Middle frontal gyrus (tissue), 1 donor: ENCODE measurements at regions not wholly inside any gene's neighbourhood (a gene's known extent, or its start where the extent isn't known, plus 50 kb on each side); places are given as distances from the start of the nearest gene placed in this dataset.

Experiments
- DNase-seq: peaks from one replicate; pipeline ENCODE4 v3.0.0-alpha.2; 2015; ENCODE audit warnings: low spot score; ENCODE audit errors: extremely low spot score

DNA sequence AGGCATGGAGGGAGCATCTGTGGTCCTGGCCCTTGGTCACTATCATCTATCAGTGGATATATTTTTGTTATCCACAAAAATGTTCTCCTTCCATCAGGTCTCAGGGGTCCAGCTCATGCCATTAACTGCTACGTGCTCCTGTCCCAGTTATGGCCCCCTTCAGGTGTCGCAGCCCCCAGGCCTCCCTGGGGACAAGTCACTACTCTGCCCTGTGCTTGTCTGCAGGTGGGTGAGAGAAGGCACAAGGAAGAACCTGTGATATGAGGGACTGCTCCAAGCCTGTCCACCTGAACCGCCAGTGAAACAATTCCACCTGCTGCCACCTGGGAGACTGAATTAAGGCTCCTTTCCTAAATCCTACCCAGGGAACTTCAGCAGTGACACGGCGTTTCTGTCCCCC, 229.6 kb upstream of the ID2 start:
- no peak for DNase-seq

DNA sequence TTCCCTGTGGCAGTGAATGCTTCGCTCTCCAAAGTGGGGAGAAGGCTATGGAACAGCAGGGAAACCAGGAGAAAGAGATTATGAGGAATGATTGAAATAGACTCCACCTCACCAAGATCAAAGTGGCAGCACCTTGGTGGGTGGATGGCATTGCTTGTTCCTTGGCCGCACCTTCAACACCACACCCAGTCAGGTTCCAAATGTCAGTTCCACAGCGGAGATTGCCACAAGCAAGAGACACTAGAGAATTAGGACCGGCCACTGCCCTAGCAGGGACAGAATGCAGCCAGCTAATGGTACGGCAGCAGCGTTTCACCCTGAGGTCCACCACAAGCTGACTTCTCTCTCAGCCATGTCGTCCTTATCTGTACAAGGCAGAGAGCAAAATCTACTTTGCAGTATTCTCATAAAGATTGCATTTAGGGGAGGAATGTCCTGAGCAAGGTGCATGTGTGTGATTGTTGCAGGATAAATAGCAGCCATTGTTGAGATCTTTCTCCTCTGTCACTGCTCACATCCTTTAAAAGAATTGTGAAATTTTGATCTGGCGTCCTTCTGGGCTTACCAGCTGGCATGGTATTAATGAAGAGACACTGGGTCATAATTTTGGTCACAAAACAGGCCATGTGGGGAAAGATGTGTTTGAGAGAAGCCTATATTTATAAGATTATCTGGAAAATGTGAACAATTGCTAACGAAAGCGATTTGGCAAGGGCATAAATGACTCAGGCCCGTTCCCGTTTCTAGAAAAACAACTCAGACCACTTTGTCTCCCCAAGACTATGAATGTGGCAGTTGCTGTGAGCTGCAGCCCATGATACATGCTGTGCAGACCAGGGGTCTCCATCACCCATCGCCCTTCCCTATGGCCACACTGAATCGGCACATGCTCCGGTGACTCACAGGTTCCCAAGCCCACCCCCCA, 228.6 kb upstream of the ID2 start:
- no peak for DNase-seq

DNA sequence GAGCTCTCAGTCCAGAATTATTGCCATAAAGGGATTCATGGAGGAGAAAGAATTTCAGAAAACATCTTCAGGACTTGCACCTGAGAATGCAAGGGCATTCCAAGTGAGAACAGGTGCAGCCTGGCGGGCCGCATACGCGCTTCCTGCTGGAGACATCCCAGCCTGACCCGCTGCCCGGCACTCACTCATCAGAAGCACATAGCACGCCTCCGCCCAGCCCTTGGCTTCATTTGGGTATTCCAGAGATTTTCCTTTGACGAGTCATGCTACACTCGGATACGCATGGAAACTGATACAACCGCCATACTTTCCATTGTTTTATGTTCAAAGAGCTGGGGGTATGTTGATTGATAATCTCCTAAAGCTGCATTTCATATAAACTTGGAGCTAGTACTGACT, 228.0 kb upstream of the ID2 start:
- no peak for DNase-seq

DNA sequence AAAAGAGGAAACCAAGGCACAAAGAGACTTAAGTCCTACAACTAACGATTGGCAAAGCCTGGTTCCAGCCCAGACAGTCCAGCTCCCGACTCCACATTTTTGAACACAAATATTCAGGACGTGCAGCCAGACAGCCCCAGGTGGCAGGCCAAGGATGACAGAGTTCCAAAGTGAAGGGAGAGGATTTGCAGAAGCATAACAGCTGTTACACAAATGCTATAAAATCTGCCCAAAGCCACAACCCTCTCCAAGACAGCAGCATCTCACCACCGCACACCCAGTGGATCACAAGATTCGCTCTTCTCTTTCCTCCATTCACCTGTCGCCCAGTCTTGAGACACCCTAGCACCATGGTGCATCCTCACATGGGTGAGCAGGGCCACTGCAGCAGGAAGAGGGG, 227.1 kb upstream of the ID2 start:
- DNase-seq: no peak

DNA sequence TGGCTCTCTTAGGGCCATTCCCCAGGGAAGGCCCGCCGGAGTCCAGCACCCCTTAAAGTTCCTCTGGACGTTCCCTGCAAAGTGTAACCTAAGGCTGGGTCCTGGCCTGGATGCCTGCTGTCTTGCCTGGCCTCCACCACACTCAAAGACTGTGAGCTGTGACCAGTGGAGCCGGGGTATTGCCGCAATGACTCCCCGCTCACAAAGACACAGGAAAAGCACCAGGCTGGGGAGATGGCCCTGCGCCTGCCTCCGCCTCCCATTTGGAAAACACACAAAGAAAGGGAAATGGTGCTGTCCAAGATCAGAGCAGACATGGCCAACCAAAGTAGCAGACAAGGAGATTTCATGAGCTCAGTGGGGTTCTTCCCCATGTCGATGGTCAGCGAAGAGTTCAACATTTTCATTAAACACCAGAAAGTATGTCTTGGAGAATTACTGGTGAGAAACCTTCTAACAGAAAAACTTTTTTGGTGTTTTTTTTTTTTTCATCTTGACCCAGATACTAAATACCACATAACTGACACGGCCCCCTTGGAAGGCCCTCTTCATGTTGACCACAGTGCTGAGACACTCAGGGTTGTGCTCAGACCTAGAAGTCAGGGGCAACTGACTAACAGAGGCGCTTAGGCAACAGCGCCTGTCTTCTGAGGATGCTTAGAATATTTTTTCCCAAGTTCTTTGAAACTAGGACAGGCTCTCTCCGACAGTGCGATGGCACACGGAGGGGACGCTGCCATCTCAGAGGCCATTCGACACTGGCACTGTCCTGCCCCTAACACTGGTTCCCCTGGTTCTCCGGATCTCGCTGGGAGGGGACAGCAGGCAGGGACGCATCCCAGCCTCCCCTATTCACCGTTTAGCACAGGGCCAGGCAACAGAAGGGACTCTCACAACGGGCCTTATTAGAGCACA, 226.4 kb upstream of the ID2 start:
- DNase-seq: no peak

DNA sequence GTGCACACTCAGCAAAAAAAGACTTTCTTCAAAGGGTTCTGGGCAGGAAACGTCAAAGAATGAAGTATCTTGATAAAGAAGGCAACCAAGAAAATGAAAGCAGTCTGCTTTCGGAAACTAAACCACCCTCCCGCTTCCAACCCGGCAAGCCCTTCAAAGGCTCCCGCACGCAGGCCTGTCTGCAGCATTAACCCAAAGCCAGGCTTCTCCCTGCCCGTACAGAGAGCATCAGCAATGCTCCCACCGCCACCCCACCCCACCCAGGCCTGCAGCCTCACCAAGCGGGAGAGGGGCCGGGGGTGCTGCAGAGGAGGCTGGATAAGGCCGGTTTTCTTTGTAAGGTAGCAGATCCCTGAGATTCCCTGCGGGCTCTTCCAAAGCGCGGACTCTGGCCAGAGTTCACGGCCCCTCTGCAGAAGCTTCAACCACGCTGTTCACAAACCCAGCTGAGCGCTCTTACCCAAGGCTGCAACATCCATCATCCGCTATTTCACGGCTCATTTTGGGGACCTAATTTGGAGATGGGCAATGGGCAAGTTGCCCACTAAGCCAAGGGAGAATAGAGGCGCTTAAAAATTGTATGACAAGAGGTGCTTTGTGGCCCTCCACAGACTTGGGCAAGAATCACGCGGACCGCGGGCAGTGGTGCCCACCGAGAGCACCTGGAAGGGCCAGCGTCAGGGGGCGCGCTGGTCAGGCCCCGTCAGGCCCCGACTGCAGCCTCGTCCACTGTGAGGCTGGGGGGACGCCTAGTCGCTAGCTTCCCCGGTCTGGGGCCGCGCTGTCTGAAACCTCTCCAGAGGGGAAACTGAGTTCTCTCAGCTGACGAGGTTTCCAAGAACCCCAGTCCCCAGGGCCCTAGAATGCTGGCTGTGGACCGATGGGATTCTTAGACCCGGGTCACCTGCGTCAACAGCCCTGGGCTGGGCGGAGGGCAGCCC, 225.4 kb upstream of the ID2 start:
- DNase-seq: no peak

DNA sequence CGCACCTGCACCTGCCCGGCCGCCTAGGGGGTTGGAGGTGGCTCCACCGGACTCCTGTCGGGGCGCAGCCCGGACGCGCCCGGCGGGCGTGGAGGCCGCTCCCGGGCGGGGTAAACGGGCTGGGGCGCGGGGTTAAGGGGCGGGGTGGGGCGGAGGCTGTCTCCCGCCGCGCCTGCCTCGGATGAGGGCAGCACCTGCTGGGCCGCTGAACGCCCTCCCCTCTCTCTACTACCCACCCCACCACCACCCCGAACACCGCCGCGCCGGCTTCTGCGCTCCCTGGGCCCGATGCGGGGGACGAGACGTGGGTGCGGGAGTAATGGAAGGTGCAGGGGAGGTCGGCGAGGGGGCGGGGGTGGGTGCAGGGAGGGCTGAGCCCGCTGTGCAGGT, 224.8 kb upstream of the ID2 start:
- DNase-seq: no peak

DNA sequence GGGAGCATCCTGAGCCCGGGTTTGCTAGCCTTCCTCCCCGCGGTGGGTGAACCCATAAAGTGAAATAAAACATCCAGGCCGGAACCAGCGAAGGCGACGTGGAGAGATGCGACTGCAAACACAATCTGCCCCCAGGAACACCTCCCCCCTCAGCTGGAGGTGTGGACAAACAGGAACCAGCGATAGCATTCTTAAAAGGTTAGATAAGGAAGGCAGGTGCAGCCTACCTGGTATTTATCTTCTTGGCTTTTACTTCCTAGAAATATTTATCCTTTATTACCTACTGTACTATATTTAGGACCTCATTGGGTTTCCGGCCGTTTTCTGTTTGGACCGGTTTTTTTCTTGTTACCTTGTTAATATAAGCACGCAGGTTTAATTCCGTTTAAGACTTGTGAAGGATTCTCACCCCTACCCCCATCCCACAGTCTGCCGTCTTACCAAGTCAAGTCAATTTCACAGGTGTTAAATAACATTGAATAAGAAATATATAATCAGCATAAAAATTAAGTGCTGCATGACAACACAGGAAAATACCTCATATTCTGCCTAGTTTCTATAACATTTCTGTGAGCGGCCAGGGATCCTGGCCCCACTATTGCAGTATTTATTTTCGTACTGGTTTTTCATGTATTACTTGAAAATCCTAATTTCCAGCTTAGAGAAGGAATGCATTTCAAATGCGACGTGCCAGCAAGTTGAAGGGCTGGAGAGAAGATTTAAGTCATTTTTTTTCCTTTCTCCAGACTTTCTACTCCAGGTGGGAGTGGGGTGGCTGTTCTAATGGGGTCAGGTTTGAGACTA, 224.0 kb upstream of the ID2 start:
- DNase-seq: no peak

DNA sequence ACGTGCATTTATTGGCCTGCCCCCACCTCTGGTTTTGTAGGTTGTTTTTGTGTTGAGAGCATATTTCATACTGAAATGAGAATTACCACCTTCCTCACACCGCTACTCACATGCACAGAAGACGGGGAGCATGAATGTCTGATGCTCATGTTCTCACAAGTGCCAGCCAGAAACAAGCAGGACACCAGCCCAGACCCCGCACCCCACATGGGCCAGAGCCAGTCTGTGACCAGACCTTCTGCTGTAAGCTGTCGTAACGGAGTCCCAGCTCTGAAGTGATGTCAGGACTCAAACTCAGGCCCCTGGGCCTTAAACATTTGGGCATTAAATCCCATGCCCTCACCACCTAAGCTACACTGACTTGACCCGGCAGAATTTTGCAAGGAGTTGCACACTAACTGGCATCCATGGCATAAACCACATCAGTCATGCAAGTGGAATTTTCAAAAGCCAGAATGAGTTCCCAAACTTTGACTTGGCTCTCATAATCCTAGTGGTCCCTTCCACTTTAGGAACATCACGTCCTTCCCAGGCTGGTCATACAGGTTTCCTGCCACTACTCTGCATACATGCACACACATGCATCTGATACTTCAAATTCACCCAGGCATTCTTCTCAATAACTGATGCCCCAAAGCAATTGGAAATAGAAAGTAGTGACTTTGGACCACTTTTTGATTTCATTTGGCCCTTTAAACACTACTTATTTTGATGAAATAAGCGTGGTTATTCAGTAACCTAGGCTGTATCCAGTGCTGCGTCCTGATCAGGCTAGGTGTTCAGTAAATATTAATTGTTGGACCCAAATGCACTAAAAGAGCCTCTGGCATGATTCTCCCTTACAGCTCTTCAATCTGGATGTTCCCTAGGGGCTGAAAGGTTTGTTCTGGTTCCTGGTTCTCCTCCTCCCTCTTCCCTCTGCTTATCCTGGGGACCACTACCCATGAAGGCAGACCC, 223.1 kb upstream of the ID2 start:
- no peak for DNase-seq

DNA sequence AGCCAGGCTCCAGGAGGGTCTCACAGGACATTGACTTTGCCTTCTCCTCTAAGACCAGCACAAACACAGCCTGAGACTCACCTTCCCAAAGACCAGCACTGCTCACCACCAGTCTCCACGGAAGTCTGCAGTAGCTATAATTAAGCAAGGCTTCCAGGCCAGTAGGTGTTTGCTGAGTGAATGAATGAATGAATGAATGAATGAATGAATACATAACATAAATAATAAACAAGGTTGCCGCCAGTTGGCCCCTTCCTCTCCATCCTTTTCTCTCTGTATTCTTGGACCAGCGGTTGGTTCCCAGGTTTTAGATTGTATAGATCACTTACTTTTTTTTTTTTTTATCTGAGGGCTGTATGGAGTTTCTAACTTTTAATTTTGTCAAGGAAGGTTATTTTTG, 222.4 kb upstream of the ID2 start:
- no peak for DNase-seq

DNA sequence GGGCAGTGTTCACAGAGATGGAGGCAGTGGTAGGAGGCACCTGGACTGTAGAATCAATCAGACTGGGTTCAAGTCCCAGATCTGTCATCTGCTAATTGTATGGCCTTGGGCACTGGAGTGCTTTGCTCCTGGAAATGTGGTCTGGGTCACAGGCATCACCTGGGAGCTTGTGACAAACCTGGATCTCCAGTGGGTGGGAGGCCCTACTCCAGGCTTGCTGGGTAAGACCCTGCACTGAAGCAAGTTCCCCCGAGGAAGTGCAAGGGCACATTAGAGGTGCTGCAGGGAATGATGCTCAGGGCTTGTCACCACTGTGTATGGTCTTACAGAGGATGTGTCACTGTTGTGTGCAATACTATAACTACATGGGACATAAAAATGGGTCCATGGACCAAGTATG, 220.5 kb upstream of the ID2 start:
- no peak for DNase-seq

DNA sequence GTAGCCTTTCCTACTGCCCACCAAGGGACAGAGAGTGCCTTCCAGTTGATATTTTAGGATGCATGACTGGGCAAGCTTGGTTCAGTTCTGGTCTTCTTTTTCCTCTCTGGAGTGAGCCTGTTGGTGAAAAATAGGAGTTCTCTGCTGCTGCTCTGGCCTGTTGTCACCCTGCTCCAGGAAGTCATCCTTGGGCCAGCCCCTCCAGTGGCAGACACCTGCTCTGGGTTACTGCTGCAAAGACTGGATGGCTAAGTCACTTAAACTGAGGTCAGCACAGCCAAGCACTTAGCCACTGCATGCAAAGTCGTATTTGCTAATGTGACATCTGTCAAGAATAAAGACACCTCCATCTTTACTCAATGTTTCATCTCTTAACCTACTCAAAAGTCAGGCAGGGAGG, 219.6 kb upstream of the ID2 start:
- no peak for DNase-seq

DNA sequence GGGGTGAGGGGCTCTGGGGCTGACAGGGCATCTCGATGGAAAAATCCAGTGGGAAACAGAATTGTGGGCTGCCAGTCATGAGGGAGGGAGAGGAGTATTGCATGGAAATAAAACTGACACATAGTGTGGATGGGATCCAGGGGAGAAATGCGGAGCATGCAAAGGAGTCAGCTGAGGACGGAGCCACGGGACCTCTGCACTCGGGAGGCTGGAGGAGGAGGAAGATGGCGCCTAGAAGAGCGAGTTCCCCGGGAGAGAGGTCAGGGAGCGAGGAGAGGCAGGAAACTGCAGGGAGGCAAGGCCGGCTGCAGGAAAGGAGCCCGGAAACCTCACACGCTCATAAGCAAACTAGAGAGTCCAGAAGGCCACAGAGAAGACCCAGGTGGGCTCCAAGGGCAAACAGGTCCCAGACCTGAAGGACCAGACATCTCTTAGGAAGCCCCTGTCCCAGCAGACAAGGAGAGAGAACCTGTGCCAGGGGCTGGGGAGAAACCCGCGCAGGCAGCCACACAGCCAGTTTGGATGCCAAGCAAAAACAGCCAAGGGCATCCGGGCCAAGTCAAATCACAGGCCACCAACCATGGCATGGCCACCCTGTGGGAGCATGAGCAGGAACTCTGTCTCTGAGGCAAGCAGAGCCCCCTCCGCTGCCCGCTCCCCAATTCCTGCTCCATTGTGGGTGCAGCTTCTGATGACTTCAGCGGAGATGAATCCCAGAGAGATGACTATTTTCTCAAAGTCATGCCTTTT, 218.8 kb upstream of the ID2 start:
- no peak for DNase-seq

DNA sequence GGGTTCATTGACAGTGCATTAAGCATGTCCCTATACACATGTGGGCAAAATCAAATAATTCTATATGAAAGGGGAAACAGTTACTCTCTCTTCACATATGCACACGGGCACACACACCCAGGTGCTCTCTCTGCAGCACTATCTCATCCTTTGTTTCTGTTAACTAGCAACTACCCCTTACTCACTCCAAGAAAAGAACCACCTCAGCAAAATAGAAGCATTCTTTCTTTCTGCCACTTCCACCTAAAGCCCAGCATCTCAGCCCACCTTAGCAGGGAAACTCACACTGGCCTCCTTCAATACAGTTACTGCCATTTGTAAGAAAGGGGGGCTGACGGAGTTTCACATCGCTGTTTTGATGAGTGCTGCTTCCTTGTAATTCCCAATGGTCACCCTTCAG, 216.3 kb upstream of the ID2 start:
- DNase-seq: no peak

DNA sequence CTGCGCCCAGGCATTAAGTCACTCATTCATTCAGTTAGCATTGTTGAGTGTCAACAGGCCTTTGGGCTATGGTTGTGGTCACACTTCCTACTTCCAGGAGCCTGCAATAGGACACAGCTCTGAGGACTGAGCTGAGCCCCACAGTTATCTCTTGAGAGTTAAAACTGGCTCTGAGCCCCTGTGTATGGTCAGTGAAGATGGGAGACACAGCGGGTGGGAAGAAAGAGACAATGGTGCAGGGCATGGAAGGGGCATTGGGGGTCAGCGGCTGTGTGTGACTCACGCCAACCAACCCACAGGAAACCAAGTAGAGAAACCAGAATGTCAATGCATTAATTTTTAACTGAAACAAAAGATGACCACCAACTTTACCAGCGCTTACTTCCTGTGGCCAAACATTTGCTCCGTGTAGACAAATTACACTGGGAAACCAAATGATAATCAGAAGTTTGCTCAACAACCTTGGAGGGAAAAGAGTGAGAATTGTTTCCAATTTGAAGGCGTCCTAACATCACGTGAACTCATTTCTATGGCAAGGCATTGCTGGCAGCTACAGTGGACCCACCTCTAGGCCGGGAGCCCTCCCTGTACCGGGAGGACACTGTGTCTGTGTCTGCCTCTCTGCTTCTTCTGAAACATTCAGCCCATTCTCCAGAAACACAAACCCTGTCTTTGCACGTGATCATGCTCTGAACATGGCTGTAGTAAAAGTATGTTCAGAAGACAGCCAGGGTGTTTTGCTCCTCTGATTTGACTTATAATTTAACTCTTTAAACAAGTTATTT, 212.0 kb upstream of the ID2 start:
- no peak for DNase-seq

DNA sequence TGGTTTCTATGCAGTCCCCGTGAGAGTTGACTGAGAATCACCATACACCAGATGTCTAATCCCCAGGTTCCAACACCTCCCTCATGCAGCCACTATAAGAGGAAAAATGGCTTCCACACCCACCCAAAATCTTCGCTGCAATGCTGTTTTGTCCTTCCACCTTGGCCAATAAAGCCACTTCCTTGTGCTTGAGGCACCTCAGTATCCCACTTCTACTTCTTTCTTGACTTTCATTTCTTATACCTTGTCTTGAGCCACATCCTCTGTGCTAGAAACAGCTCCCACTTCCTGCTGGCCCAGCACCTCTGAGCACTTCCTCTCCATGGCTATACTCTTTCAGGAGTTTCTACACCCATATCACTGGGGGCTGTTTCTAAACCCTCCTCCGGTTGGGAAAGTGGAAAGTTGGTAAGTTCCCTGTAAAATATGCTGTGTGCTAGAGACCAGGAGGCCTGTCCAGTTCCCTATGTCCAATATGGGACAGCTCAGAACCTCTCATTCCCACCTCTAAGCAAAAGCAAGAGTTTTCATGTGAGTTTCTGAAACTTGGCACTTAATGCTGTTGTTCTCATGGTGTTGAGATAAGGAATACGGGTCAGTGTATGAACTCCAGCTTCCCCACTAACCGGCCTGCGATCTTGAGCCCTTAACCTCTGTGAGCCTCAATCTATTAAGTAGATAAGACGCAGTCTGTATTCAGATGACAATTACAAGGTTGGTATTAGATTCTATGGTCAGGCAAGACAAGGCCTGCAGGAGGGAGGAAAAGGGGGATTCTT, 209.1 kb upstream of the ID2 start:
- DNase-seq: no peak
